ENCODE measurements at regions not wholly inside any gene's neighbourhood (a gene's known extent, or its start where the extent isn't known, plus 50 kb on each side); places are given as distances from the start of the nearest gene placed in this dataset.

DNA sequence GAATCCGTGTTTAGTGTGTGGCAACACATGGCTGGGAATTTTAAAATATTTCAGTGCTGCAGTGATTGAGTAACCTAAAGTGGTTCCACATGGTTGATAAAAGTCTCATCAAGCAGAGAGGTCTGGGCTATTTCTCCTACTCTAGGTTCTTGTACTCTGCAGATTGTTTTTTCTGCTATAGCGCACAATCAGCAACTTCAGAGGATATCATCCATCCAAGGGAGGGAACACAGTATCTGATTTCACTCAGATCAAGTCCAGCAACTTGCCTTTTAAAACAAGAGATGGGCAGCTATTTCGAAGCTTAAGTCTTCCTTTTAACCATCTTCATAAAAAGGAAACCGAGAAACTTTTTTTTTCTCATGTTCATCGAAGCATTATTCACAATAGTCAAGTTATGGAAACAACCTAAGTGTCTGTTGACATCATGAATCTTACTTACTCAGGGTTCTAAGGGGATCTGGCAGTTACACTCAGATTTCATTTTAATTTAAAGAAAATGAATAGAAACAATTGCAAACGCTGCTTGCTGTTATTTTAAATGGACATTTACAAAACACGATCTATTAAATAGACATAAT lies 172.7 kb upstream of the TRIB2 start:
- no peak for TF ChIP-seq TAF1 (IDR thresholded peaks at IDR 0.05; ENCODE audit: low read depth, low read length)
- TF ChIP-seq POLR2AphosphoS5 (IDR thresholded peaks at IDR 0.05; ENCODE audit: low read depth, low read length) = no peak
- no peak for TF ChIP-seq POLR2A (IDR thresholded peaks at IDR 0.05; ENCODE audit: low read depth, low read length)
- TF ChIP-seq POU2F2 (IDR thresholded peaks at IDR 0.05; ENCODE audit: low read depth, low read length) = no peak
